Left lung (tissue), 4 donors: ENCODE measurements at regions not wholly inside any gene's neighbourhood (a gene's known extent, or its start where the extent isn't known, plus 50 kb on each side); places are given as distances from the start of the nearest gene placed in this dataset.

Experiments
- ATAC-seq: fragments of 200-7000 bp; cut with Tn5 transposase; one replicate; pipeline ENCODE4 v1.9.1; 2020; ENCODE audit warnings: moderate library complexity
- DNase-seq, 4 donors: peaks; one replicate each; pipeline ENCODE4 v3.0.0-alpha.2; 2013 to 2020
- H3K27ac ChIP-seq, 2 donors: fragments of 200-600 bp; sonication (generic) in 1 of 2; one replicate each; pipeline versions ENCODE4 v1.5.0 to v1.8.0; 2020 to 2021
- H3K27me3 ChIP-seq, 2 donors: fragments of 200-600 bp; sonication (generic) in 1 of 2; one replicate each; pipeline versions ENCODE4 v1.5.0 to v1.8.0; 2020 to 2021
- H3K36me3 ChIP-seq, 2 donors: fragments of 200-600 bp; sonication (generic) in 1 of 2; one replicate each; pipeline versions ENCODE4 v1.5.0 to v1.8.0; 2020 to 2021
- H3K4me1 ChIP-seq, 2 donors: fragments of 200-600 bp; one replicate each; pipeline ENCODE4 v1.8.0; 2021
- H3K4me3 ChIP-seq, 2 donors: fragments of 200-600 bp; sonication (generic) in 1 of 2; one replicate each; pipeline versions ENCODE4 v1.5.0 to v1.8.0; 2020 to 2021; ENCODE audit warnings: mild to moderate bottlenecking in 1 of 2
- H3K9me3 ChIP-seq, 2 donors: fragments of 200-600 bp; sonication (generic) in 1 of 2; one replicate each; pipeline versions ENCODE4 v1.5.0 to v1.8.0; 2020 to 2021
- CTCF ChIP-seq, 2 donors: fragments of 200-600 bp; sonication (generic) in 1 of 2; IDR thresholded peaks; one replicate each; pipeline versions ENCODE4 v1.5.0 to v1.8.0; 2021; ENCODE audit warnings: antibody characterized with exemption in 2 of 2
- intact Hi-C, 2 donors: fragments of 100-400 bp; cut with DNase I; formaldehyde crosslinking; loops; one replicate each; pipeline versions ENCODE4 v1.11.2 to v1.14.2; 2022
- donor health status: DM: no; HTN: yes; CAD: no.
- donor health status: DM: no; HTN: no; CAD: no.

- no peaks in the 10 kb centered on the region for H3K36me3 ChIP-seq
Measured at GRCh38 chr5:155750571-155750970, 576.4 kb upstream of the SGCD start.

GRCh38 chr5:155753943-155754581 is 572.9 kb upstream of the SGCD start:
- H3K27me3 ChIP-seq = no peaks in the 10 kb centered on the region
- H3K4me1 ChIP-seq = no peaks in the 10 kb centered on the region
- no peaks in the 10 kb centered on the region for H3K36me3 ChIP-seq
- no peak for DNase-seq
- H3K4me3 ChIP-seq = no peak overlapping the region
- H3K9me3 ChIP-seq = no peaks in the 10 kb centered on the region
- H3K27ac ChIP-seq = no peak overlapping the region
- no peak for TF ChIP-seq CTCF (IDR thresholded peaks at IDR 0.05)
- no peak for ATAC-seq
- intact Hi-C loops = no loop called here

More at GRCh38 chr5:155750571-155750970, 576.4 kb upstream of the SGCD start:
- Histone ChIP-seq H3K4me1 (no peaks in the 10 kb centered on the region), H3K27me3 (no peaks in the 10 kb centered on the region), H3K4me3 (no peak overlapping the region), H3K27ac (no peak overlapping the region), H3K9me3 (no peaks in the 10 kb centered on the region)
- intact Hi-C loops = no loop called here
- no peak for ATAC-seq
- no peak for DNase-seq
- no peak for TF ChIP-seq CTCF (IDR thresholded peaks at IDR 0.05)

GRCh38 chr5:155759252-155759651 is 567.7 kb upstream of the SGCD start:
- no peaks in the 10 kb centered on the region for H3K27me3 ChIP-seq
- no peak for ATAC-seq
- intact Hi-C loops = no loop called here
- H3K4me3 ChIP-seq = no peak overlapping the region
- peaks cover 0 to 8% of the 10 kb centered on the region in 2 donors for H3K9me3 ChIP-seq
- no peak for TF ChIP-seq CTCF (IDR thresholded peaks at IDR 0.05)
- no peak overlapping the region for H3K27ac ChIP-seq
- no peaks in the 10 kb centered on the region for H3K4me1 ChIP-seq
- H3K36me3 ChIP-seq = no peaks in the 10 kb centered on the region
- DNase-seq = no peak

- H3K4me1 ChIP-seq = no peaks in the 10 kb centered on the region
- no peak for ATAC-seq
- intact Hi-C loops = no loop called here
- peaks cover 0 to 8% of the 10 kb centered on the region in 2 donors for H3K9me3 ChIP-seq
- TF ChIP-seq CTCF (IDR thresholded peaks at IDR 0.05) = no peak
- no peaks in the 10 kb centered on the region for H3K27me3 ChIP-seq
- no peak overlapping the region for H3K4me3 ChIP-seq
- no peak for DNase-seq
- H3K27ac ChIP-seq = no peak overlapping the region
- H3K36me3 ChIP-seq = no peaks in the 10 kb centered on the region
Measured at GRCh38 chr5:155759984-155760383, 567.0 kb upstream of the SGCD start.

GRCh38 chr5:155761502-155761901 is 565.5 kb upstream of the SGCD start:
- no peaks in the 10 kb centered on the region for H3K4me1 ChIP-seq
- H3K36me3 ChIP-seq = no peaks in the 10 kb centered on the region
- no peak for TF ChIP-seq CTCF (IDR thresholded peaks at IDR 0.05)
- no peak for DNase-seq
- peaks cover 0 to 8% of the 10 kb centered on the region in 2 donors for H3K9me3 ChIP-seq
- H3K27me3 ChIP-seq = no peaks in the 10 kb centered on the region
- no peak overlapping the region for H3K4me3 ChIP-seq
- ATAC-seq = no peak
- H3K27ac ChIP-seq = no peak overlapping the region
- intact Hi-C loops = no loop called here
